Activated gamma-delta T cell treated with Interleukin-2 at 50 U/mL for 16 hours (primary cell): ENCODE measurements at regions not wholly inside any gene's neighbourhood (a gene's known extent, or its start where the extent isn't known, plus 50 kb on each side); places are given as distances from the start of the nearest gene placed in this dataset.

Source experiments
- DNase-seq: peaks from one replicate; pipeline ENCODE4 v3.0.0-alpha.2; 2020

DNA sequence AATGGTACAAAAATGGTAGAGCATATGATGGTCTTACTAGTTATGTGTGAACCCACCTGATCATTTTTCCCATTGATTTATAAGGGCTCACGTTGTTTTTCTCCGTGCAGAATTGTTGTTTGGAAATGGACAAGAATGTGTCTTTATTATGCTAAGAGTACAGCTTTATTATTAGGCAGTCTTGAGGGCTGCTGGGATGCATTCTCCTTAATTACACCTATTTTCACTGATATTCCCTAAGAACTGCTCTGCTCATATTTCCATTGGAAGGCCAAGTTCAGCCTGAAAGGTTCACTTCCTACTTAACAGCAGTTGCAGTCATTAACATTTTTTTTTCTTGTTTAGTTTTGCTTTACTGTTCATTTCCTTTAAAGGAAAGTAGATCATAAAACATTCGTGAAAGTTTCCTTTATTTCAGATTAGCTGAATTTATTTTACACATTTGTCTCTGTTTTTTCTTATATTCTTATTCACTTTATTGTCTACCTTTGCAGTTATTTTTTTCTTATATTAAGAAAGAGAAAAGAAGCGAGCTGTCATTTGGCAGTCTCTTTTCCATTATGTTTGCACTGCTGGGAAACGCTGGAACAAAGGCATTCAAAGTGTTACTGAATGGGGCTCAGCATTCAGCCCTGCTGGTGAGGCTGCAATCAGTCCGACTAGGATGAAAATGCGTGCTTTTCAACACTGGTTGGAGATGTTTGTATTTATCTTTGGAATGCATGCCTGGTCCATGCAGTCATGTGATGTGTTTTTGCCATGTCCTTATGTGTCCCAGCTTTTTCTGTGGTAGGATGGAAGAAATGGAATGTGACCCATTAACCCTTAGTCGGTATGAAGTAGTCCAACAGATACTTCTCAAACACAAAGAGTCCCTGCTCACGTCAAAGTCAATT lies 602.7 kb upstream of the ZNF608 start:
- no peak for DNase-seq

DNA sequence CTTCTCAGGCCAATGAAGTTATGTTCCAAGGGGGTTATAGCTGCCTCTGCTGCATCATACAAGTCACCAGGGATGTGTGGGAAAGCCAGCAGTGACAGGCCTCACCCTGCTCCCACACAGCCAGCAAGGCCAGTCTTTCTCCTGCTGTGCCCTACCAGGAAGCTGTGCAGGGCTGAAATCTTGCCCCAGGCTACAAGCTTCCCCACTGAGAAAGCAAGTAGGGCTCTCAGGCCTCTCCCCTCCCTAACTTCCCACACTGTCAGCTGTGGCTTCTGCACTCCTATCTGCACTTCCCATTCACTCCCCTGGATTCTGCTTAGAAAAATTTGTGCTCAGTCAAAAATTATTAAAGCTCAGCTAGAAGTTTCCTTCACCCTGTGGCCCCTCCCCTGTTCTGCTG lies 611.2 kb upstream of the ZNF608 start:
- DNase-seq = no peak

DNA sequence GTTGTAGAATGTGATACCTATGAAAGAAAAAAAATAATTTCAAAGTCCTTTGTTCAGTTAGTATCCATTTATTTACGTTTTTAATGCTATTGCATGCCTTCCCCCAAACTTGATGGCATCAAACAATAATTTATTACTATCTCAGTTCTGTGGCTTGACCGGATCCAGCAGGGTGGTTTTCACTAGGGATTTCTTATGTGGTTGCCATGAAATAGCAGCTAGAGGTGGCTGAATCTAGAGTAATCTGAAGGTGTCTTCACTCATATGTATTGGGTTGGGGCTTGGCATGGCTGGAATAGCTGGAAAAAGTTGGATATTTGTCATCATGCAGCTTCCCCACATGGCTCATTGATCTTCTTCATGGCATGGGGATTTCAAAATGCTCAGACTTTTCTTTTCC lies 619.3 kb upstream of the ZNF608 start:
- no peak for DNase-seq

DNA sequence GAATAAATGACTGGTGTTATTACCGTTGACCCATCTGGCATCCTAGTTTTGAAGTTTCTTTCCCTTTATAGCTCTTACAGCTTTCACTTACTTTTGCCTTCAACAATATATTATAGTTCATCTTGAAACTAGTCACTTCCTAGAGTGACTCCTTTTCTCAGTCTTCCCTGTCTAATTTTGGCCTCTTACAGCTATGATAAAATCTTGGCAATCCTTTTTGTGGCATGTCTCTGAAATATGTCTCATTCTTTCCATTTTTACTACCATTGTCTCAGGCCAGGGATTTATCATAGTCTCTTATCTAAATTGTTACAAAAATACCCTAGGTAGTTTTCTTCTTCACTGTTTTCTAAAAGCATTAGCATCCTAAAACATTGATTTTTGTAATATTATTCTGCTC lies 621.3 kb upstream of the ZNF608 start:
- DNase-seq = no peak

DNA sequence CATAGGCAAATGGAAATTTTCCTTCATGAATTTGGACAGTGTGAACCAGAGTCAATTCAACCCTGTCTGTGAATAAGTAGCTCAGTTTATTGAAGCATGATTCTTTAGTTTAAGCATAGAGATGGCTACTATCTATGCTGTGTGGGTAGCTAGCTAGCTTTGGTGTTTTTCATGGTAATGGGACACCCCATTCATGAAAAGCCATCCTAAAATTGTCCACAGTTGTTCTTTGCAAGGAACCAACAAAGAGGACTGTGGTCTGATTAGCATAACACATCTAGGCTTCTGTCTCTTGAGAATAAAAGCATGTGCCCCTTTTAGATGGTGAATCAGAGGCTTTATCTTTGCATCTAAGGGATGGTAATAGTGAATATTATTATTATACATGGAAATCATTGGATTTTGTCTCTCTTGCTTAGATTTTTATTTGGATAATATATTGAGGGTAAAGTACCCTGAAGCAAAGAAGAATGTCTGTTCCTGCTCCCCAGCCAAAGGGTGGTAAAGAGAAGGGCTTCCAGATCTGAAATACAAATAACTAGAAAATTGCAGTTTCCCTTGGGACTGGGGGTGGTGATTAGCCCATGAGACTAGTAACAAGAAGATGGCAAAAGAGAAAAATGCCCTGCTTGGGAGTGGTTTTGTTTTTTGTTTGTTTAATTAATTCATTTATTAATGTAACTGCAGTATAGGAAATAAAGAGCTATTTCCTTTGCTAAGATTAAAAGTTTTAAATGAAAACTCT lies 624.2 kb upstream of the ZNF608 start:
- DNase-seq = no peak

DNA sequence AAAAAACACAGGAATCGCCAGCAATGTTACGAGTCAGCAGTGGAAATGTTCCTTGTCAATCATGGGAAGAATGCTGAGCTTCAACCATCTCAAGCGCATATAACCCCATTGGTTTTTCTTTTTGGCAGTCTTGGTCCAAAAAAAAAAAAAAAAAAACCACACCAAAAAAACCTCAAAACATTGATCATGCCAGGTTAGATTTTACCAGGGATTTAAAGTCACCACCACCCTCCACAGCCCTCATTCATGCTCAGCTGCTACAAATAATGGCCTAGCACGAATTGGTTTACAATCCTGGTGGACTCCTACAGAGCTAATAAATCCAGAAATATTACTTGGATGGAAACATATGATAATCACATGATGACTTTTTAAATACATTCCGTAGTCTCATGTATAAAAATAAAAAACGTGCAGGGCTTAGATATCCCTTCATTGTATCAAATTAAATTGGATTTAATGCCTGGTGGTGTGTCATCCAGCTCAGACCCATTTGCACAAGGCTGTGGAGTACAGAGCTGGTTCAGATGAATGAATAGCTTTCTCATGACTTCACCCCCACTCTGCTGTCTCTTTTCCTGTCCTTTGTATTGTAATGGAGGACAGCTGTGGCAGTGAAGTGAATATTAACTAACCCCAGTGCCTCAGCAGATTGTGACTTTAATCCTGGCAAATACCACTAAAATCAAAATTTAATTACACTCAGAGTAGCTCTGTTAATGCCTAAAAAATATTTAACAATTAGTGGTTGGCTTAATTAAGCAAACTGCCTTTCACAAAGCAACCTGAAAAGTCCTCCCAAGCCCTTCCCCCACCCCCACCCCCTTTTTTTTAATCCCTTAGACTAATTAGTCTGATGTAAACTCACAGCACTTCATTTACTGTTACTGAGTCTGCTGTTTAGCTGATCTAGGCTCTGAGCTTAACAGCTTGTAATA lies 626.5 kb upstream of the ZNF608 start:
- no peak for DNase-seq

DNA sequence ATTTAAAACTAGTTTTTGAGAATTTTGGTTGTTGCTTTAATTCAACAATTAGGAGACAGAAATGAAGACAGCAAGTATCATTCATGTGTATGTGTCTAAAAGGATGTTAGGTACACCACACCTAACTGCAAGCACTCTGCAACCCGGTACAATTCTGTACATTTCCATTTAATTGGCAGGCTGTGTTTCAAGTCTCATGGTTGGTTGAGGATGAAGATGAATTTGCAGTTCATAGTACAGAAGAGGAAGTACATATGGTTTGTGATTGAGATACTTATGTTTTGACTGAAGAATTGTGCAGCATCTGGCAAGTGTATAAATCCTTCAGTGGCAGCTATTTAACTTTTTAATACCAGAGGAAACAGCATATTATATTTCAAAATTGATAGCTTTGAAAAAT lies 628.7 kb upstream of the ZNF608 start:
- no peak for DNase-seq

DNA sequence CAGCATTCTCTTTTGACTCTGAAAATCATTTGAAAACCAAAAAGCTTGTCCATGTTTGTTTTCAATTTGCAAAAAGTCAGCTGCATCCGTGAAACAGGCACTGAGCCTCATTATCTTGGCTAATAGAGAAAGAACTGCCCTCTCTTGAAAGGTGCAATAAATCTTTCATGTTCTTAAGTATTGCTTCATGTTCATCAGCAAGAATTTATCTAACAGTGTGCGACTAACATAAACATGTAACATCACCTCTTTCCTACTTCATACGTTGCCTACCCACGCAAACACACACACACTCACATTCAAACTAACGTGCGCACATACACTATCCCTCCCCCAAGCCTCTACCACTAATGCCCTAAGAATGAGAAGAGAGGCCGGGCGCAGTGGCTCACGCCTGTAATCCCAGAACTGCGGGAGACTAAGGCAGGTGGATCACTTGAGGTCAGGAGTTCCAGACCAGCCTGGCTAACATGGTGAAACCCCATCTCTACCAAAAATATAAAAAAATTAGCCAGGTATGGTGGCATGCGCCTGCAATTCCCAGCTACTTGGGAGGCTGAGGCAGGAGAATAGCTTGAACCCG lies 629.7 kb upstream of the ZNF608 start:
- DNase-seq = no peak

DNA sequence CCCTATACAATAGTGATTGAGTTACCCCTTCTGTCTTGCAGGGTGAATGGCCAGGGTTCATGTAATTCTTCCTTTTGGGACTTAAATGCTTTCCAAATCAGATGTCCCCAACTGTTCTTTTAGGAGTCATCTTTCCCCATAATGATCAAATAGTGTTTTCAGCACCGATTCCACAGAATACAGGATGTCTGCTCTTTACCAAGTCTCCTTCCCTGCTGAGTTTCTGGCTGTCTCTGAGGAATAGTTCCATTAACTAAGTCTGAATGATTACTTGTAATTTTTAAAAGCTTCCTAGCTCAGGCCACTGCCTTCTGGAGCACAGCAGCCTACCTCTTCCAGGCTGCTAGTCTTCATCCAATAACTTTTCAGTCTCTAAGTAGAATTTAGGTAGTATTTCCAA lies 630.7 kb upstream of the ZNF608 start:
- DNase-seq = no peak

DNA sequence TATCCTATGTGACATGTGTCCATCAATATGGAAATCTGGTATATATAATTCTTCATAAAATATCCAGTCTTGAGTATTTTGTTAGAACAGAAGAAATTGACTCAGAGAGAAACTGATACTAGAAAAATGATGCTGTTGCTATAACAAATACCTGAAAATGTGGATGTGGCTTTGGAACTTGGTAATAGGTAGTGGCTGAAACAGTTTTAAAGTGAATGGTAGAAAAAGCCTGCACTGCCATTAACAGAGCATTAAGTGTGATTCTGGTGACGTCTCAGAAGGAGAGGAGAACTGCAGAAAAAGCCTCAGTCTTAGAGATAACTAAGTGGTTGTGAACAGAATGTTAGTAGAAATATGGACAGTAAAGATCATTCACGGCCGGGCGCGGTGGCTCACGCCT lies 634.9 kb upstream of the ZNF608 start:
- DNase-seq = no peak

DNA sequence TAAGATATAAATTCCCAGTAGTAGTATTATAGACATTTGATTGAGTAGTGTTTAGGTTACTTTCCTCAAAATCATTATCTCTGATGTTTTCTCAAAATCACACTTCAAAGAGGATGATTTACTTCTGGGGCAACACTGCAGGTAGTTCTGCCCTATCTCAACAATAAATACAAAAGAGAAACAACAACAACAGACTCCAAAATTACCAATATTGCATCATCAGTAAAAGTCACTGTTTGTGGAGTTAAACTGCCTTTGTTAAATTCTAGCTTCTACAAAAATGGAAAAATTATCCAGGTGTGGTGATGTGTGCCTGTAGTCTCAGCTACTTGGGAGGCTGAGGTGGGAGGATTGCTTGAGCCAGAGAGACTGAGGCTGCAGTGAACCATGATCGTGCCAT lies 637.6 kb upstream of the ZNF608 start:
- DNase-seq = no peak

DNA sequence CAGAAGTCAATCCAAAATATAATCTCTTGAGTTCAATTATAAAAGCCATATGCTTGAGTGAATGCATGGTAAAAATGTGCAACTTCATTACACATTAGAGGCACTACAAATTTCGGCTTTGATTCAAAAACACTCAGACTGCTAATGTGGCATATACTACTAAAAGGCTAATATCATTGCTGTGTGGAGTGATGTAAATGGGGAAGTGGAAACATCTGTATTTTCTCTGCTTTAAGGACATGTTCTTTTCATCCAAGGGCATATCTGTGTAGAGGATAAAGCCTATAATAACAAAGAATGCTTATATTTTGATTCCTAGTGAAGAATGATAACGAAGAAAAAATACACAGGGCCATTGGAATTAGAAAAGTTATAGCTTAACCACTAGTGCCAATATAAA lies 643.9 kb upstream of the ZNF608 start:
- DNase-seq = no peak

DNA sequence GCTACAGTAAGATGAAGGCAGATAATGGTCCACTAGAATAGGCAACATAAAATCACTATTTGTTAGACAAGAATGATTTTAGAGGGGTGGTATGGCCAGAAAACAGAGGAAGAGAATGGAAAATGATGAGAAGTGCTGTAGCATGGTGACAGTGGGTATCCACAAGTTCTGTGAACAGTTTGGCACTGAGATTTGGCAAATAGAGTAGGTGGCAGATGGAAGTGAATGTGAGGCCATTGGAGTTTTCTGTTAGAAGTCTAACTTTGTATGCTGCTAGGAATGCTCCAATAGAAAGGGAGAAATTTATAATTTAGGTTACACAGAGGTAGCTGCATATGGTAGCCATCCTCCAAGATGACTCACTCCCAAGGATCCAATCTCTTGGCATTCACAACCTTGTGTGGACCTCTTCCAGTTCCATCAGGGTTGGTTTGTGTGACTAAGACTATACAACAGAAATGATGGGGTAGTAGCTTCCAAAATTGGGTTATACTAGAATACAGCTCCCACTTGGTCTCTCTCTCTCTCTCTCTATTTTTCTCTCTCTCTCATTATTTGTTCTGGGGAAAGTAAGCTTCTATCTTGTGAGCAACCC lies 646.9 kb upstream of the ZNF608 start:
- no peak for DNase-seq

DNA sequence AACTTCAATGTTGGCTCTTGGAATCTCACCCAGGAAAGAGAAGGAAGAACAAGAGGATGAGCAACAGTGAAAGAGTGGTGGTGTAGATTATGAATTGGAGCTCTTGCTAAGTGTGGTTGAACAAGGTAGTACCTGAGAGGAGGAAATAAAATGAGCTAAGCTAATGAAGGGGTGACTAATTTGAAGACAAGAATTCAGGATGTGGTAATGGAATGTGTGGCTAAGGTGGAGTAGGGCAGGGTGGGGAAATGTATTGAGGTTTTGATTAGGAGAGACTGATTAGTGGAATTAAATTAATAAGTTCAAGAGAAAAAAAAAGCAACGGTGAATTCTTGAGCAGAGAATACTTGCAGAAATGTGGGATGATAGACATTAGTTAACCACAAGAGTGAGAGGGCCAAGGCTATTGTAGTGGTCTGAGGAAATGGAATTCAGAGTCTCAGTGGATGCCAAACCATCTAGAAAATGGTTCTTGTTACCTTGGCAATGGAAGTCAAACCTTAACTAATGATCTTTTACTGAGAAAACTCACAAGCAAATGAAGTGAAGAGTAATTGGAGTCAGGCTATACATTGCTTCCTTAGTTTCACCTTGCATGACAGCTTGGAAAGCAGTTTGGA lies 648.3 kb upstream of the ZNF608 start:
- no peak for DNase-seq

DNA sequence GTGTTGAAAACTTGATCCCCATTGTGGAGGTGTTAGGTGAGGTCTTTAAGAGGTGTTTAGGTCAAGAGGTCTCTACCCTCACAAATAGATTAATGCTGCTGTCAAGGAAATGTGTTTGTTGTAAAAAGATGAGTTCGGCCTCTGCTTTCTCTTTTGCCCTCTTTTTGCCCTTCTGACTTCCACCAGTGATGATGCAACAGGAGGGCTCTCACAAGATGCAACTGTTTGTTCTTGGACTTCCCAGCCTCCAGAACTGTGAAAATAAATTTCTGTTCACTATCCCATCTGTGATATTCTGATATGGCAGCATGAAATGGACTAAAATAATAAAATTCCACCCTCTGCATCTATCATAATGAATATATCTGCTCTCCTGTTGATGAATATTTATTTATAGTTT lies 650.0 kb upstream of the ZNF608 start:
- DNase-seq = no peak

DNA sequence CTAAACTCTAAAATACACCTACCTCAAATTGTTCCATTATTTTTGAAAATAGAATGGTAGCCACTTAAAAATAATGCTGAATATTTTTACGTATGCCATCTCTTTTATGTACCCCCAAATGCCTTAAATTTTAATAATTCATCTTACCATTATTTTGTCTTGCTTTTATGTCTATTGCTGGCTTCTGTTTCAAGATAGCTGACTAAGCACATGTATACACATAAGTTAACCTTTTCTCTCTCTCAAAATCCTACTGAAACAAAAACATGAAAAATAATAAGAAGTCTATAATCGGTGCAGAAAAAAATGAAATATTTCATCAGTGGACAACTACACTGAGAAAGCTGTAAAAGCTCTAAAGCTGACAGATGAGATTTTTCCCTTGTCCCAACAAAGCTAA lies 652.0 kb upstream of the ZNF608 start:
- no peak for DNase-seq

DNA sequence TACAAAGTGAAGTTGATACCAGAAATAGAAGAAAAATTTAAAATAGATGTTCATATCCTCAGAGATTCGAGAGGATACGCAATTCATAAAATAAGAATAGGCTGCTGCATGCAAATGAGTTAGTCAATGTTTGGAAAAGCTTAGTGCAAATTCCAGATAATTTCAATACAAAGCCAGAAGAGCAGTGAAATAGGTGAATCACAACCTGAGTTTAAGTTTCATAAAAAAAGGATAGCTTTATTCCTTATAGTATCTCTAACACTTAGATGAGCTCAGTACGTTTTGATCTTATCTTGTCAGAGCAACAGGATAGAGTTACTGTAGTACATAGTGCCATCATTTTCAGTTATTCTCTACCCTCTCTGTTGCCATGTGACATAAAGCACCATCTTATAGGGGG lies 653.4 kb upstream of the ZNF608 start:
- DNase-seq = no peak

DNA sequence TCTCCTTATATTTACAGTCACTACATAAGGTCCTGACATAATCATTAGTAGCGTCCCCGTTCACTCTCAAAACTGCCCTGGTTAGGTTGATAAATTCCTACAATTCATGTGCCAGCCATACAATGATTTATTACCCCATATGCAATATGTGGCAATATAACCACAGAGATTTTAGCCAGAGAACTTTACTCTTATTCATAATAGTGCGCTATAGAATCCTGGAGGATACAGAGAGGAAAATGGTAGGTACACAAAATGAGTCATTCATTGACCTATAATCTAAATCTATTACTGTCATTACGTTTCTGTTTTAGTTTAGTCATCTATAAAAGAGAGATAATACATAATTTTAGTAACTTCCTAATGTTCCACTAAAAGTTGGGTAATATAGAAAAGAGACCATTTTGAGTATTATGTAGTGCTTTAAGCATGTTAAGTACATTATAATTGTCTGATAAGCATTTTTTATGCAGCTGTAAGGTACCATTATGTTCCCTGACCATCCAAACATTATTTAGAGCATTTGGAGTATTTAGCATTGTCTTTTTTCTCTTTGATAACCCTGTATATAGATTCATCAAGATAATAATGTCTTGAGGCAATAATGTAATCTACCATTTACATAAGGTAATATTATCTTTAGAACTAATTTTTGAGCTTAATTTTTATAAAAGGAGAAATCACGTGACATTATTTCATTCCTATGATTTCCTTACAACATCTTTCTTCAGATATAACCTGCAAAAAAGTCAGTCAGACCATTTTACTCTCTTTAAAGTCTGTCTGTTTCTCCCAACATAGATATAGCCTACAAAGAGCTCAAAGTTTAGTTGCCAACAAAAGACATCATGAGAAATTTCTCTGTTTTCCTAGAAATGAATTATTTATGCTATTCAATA lies 655.5 kb upstream of the ZNF608 start:
- DNase-seq = no peak

DNA sequence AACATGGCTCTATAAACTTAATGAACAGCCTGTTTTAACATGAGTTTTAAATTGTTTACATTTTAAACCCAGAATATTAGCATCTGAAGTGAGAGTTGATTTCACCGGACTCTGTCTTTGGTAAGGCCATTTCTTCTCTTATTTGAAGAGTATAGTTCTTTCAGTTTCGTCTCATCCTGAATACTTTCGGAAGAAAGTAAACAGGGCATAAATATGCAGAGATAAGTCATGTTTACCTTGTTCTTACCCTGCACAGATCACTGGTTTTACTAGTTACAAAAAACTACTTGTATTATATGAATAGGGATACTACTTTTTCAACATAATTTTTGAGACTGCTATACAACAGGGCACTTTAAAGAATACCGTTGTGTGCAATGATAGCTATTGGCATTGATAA lies 656.3 kb upstream of the ZNF608 start:
- DNase-seq = no peak

DNA sequence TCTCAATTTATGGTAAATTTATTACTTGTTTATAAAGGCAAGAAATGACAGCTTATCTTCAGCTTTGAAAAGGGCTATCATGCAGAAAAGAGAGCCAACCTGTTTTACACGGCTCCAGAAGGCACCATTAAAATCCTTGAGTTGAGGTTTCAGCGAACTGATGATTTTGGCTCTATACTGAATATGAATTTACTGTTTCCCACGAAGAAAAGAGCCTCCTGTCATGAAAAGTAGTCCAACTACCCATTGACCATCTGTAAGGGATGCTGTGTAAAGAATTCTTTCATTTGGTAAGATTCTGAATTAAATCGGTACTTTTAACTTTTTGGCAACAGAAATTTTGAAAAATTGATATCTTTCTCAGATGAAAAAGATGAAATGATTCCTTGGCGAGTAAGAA lies 657.6 kb upstream of the ZNF608 start:
- DNase-seq = no peak
